Bronchial epithelial cell (primary cell): ENCODE measurements at regions not wholly inside any gene's neighbourhood (a gene's known extent, or its start where the extent isn't known, plus 50 kb on each side); places are given as distances from the start of the nearest gene placed in this dataset.
"Not testable (repeated sequence)": the region's sequence is repeated elsewhere in the genome, so short reads cannot be mapped to it uniquely, and the experiment has no call there.

Experiments used
- DNase-seq: peaks from one replicate; pipeline ENCODE4 v3.0.0-alpha.2; 2010; ENCODE audit warnings: low read depth
- FAIRE-seq: peaks from 2 replicates; lab custom pipeline; 2011; peaks lifted over from hg19 to GRCh38; lab: Jason Lieb, UNC
- H3K27me3 ChIP-seq: 2 replicates; pipeline ENCODE4 v1.5.1; 2011; ENCODE audit warnings: low read length; ENCODE audit not compliant: control insufficient read depth, insufficient read depth
- H3K36me3 ChIP-seq: 2 replicates; pipeline ENCODE4 v1.5.1; 2011; ENCODE audit warnings: low read length; ENCODE audit not compliant: control insufficient read depth, insufficient read depth
- H3K4me3 ChIP-seq: 2 replicates; pipeline ENCODE4 v1.5.1; 2011; ENCODE audit warnings: mild to moderate bottlenecking, low read depth, low read length, control low read depth
- TF ChIP-seq, protein P1 (sequence below): IDR thresholded peaks from 2 replicates; pipeline ENCODE4 v1.5.1; 2011; ENCODE audit warnings: mild to moderate bottlenecking, moderate library complexity, low read length, control low read depth, inconsistent platforms; ENCODE audit not compliant: insufficient read depth, severe bottlenecking

- Histone ChIP-seq H3K4me3 (no peak overlapping the region), H3K36me3 (no peaks in the 10 kb centered on the region), H3K27me3 (no peaks in the 10 kb centered on the region)
- FAIRE-seq (no peak), DNase-seq (no peak)
- TF ChIP-seq, protein P1, sequence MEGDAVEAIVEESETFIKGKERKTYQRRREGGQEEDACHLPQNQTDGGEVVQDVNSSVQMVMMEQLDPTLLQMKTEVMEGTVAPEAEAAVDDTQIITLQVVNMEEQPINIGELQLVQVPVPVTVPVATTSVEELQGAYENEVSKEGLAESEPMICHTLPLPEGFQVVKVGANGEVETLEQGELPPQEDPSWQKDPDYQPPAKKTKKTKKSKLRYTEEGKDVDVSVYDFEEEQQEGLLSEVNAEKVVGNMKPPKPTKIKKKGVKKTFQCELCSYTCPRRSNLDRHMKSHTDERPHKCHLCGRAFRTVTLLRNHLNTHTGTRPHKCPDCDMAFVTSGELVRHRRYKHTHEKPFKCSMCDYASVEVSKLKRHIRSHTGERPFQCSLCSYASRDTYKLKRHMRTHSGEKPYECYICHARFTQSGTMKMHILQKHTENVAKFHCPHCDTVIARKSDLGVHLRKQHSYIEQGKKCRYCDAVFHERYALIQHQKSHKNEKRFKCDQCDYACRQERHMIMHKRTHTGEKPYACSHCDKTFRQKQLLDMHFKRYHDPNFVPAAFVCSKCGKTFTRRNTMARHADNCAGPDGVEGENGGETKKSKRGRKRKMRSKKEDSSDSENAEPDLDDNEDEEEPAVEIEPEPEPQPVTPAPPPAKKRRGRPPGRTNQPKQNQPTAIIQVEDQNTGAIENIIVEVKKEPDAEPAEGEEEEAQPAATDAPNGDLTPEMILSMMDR: no peak
Observed at GRCh38 chr1:95888941-95889390, 655.0 kb downstream of the RWDD3 start.

GRCh38 chr1:95889400-95889799 is 655.4 kb downstream of the RWDD3 start:
- Histone ChIP-seq H3K36me3 (no peaks in the 10 kb centered on the region), H3K4me3 (no peak overlapping the region), H3K27me3 (no peaks in the 10 kb centered on the region)
- no peak for FAIRE-seq
- TF ChIP-seq, protein P1: no peak
- no peak for DNase-seq

GRCh38 chr1:95893921-95894320 is 659.9 kb downstream of the RWDD3 start:
- Histone ChIP-seq H3K36me3 (no peaks in the 10 kb centered on the region), H3K4me3 (no peak overlapping the region), H3K27me3 (no peaks in the 10 kb centered on the region)
- FAIRE-seq (no peak), DNase-seq (no peak)
- TF ChIP-seq, protein P1: no peak

GRCh38 chr1:95903060-95903459 is 669.0 kb downstream of the RWDD3 start:
- FAIRE-seq (no peak), DNase-seq (peak; percentile 46)
- no peaks in the 10 kb centered on the region for H3K27me3 ChIP-seq
- no peaks in the 10 kb centered on the region for H3K36me3 ChIP-seq
- TF ChIP-seq, protein P1: no peak
- H3K4me3 ChIP-seq: no peak overlapping the region

- Histone ChIP-seq H3K27me3 (no peaks in the 10 kb centered on the region), H3K4me3 (no peak overlapping the region), H3K36me3 (no peaks in the 10 kb centered on the region)
- TF ChIP-seq, protein P1: no peak
- DNase-seq (no peak), FAIRE-seq (no peak)
Observed at GRCh38 chr1:95905818-95906395, 671.9 kb downstream of the RWDD3 start.

DNA sequence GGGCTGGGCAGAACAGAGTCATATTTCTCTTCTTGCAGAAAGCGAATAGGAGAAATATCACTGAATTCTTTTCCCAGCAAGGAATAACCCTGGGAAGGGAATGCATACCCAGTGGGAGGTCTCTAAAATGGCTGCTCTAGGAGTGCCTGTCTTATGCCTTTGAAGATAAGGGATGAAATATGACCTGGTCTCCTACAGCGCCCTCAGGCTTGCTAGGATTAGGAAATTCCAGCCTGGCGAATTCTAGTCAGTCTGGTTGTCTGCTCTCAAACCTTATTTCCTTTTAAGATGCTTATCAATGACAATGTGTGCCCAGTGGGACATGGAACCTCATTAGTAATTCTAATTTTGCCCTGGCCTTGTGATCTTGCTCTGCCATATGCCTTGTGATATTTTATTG is 677.7 kb downstream of the RWDD3 start:
- H3K36me3 ChIP-seq, FAIRE-seq, H3K27me3 ChIP-seq, H3K4me3 ChIP-seq, DNase-seq: not testable (repeated sequence)
